H1 (cell line): ENCODE measurements at regions not wholly inside any gene's neighbourhood (a gene's known extent, or its start where the extent isn't known, plus 50 kb on each side); places are given as distances from the start of the nearest gene placed in this dataset.

Source experiments
- CTCF ChIA-PET: fragments of 300-600 bp; sonication (Branson Sonifier 250); formaldehyde crosslinking; loops from one replicate; lab custom pipeline; 2021; ENCODE audit not compliant: partially characterized antibody; lab: Charles Lee
- POLR2A ChIA-PET: fragments of 300-600 bp; sonication (Branson Sonifier 250); formaldehyde crosslinking; loops from one replicate; lab custom pipeline; 2021; ENCODE audit warnings: inconsistent platforms; ENCODE audit not compliant: partially characterized antibody; lab: Charles Lee
- DNase-seq, 2 experiments: peaks; one replicate each; pipeline versions ENCODE4 v3.0.0 to v3.0.0-alpha.2; 2010 to 2022; ENCODE audit warnings: low spot score in 2 of 2, low read depth in 1 of 2, mixed read lengths in 1 of 2
- FAIRE-seq: peaks from 2 replicates; lab custom pipeline; 2011; peaks lifted over from hg19 to GRCh38; lab: Jason Lieb, UNC
- H2AFZ ChIP-seq: 2 replicates; pipeline ENCODE4 v1.8.1; 2012; ENCODE audit warnings: low read length, inconsistent platforms
- H2AK5ac ChIP-seq: 2 replicates; pipeline ENCODE4 v1.6.1; 2013; ENCODE audit warnings: low read depth, low read length
- H2BK120ac ChIP-seq: replicated peaks from 2 replicates; pipeline ENCODE3; 2013; ENCODE audit warnings: low read depth, low read length, inconsistent platforms
- H2BK12ac ChIP-seq: 2 replicates; pipeline ENCODE4 v1.6.1; 2013; ENCODE audit warnings: low read depth, low read length
- H2BK15ac ChIP-seq: 2 replicates; pipeline ENCODE4 v1.6.1; 2013; ENCODE audit warnings: low read length
- H2BK20ac ChIP-seq: 2 replicates; pipeline ENCODE4 v1.6.1; 2013; ENCODE audit warnings: low read length
- H2BK5ac ChIP-seq: 2 replicates; pipeline ENCODE4 v1.6.1; 2013; ENCODE audit warnings: low read depth, low read length
- H3K14ac ChIP-seq: 2 replicates; pipeline ENCODE4 v1.6.1; 2013; ENCODE audit warnings: inconsistent platforms; ENCODE audit not compliant: insufficient read length
- H3K18ac ChIP-seq: 2 replicates; pipeline ENCODE4 v1.6.1; 2013; ENCODE audit warnings: low read length; ENCODE audit errors: extremely low read depth
- H3K23ac ChIP-seq: 2 replicates; pipeline ENCODE4 v1.6.1; 2013; ENCODE audit warnings: inconsistent platforms; ENCODE audit not compliant: insufficient read length
- H3K23me2 ChIP-seq: 2 replicates; pipeline ENCODE4 v1.6.1; 2013; ENCODE audit warnings: low read depth, low read length
- H3K27ac ChIP-seq: 2 replicates; pipeline ENCODE4 v1.6.1; 2011; ENCODE audit warnings: low read depth, low read length, inconsistent platforms
- H3K27me3 ChIP-seq, 4 experiments: replicated peaks in 1 of 4; 1 replicate in 1 of 4; 2 replicates in 3 of 4; pipeline versions ENCODE4 v1.6.1 to v1.8.1; 2011 to 2013; ENCODE audit warnings: low read length in 3 of 4, mild to moderate bottlenecking in 3 of 4, inconsistent platforms in 2 of 4, mixed read lengths in 2 of 4, moderate library complexity in 1 of 4; ENCODE audit not compliant: control insufficient read depth in 3 of 4, insufficient read depth in 3 of 4; ENCODE audit errors: extremely low read depth in 1 of 4
- H3K36me3 ChIP-seq, 4 experiments: 2 replicates each; pipeline versions ENCODE4 v1.6.1 to v1.8.1; 2011 to 2013; ENCODE audit warnings: mild to moderate bottlenecking in 4 of 4, low read length in 3 of 4, moderate library complexity in 2 of 4, control low read depth in 1 of 4, inconsistent platforms in 1 of 4; ENCODE audit not compliant: insufficient read depth in 4 of 4, control insufficient read depth in 2 of 4
- H3K4ac ChIP-seq: replicated peaks from 2 replicates; pipeline ENCODE3; 2013; ENCODE audit warnings: low read length, low read depth, mixed read lengths, inconsistent platforms; ENCODE audit not compliant: insufficient read length
- H3K4me1 ChIP-seq, 4 experiments: replicated peaks in 1 of 4; 1 replicate in 1 of 4; 2 replicates in 3 of 4; pipeline versions ENCODE4 v1.6.1 to v1.8.1; 2011 to 2013; ENCODE audit warnings: low read length in 3 of 4, inconsistent platforms in 2 of 4, mixed read lengths in 1 of 4; ENCODE audit not compliant: insufficient read depth in 4 of 4, control insufficient read depth in 3 of 4
- H3K4me2 ChIP-seq, 2 experiments: 2 replicates each; pipeline versions ENCODE4 v1.6.1 to v1.8.1; 2011 to 2013; ENCODE audit warnings: low read depth in 2 of 2, low read length in 2 of 2, control low read depth in 1 of 2, inconsistent platforms in 1 of 2, mild to moderate bottlenecking in 1 of 2; ENCODE audit not compliant: insufficient read depth in 1 of 2
- H3K4me3 ChIP-seq, 4 experiments: fragments of 200-600, 300-600 bp in 1 of 4; sonication (generic), shearing (Covaris generic), sonication (Bioruptor Twin) in 1 of 4; 2 replicates each; pipeline versions ENCODE4 v1.5.1 to v1.8.1; 2011 to 2016; ENCODE audit warnings: low read length in 4 of 4, low read depth in 3 of 4, control low read depth in 2 of 4, inconsistent platforms in 2 of 4, mild to moderate bottlenecking in 2 of 4, mixed read lengths in 1 of 4, moderate library complexity in 1 of 4; ENCODE audit not compliant: insufficient read depth in 2 of 4; ENCODE audit errors: extremely low read depth in 1 of 4
- H3K56ac ChIP-seq: replicated peaks from 2 replicates; pipeline ENCODE3; 2013; ENCODE audit warnings: low read depth, mild to moderate bottlenecking, mixed read lengths, low read length, inconsistent platforms; ENCODE audit not compliant: insufficient read length
- H3K79me1 ChIP-seq: 2 replicates; pipeline ENCODE4 v1.6.1; 2013; ENCODE audit warnings: low read depth, low read length, control low read depth
- H3K79me2 ChIP-seq, 2 experiments: 2 replicates each; pipeline versions ENCODE4 v1.6.1 to v1.8.1; 2012 to 2013; ENCODE audit warnings: low read length in 2 of 2, mild to moderate bottlenecking in 2 of 2, inconsistent platforms in 1 of 2; ENCODE audit not compliant: insufficient read depth in 2 of 2, control insufficient read depth in 1 of 2
- H3K9ac ChIP-seq, 4 experiments: replicated peaks in 1 of 4; 1 replicate in 1 of 4; 2 replicates in 3 of 4; pipeline versions ENCODE4 v1.6.1 to v1.8.1; 2011 to 2013; ENCODE audit warnings: low read depth in 3 of 4, low read length in 3 of 4, control low read depth in 2 of 4, mild to moderate bottlenecking in 2 of 4, moderate library complexity in 2 of 4, inconsistent platforms in 1 of 4; ENCODE audit errors: extremely low read depth in 1 of 4
- H3K9me3 ChIP-seq, 2 experiments: 2 replicates each; pipeline versions ENCODE4 v1.6.1 to v1.8.1; 2012 to 2013; ENCODE audit warnings: mild to moderate bottlenecking in 2 of 2, moderate library complexity in 2 of 2, control low read depth in 1 of 2, inconsistent platforms in 1 of 2, low read depth in 1 of 2, low read length in 1 of 2, mixed read lengths in 1 of 2; ENCODE audit not compliant: insufficient read depth in 2 of 2
- H4K20me1 ChIP-seq, 2 experiments: replicated peaks in 1 of 2; 2 replicates each; pipeline versions ENCODE3 to v1.8.1; 2011 to 2013; ENCODE audit warnings: inconsistent platforms in 2 of 2, low read length in 2 of 2, mild to moderate bottlenecking in 1 of 2; ENCODE audit not compliant: insufficient read depth in 2 of 2, control insufficient read depth in 1 of 2
- H4K5ac ChIP-seq: 2 replicates; pipeline ENCODE4 v1.6.1; 2013; ENCODE audit warnings: low read length, low read depth, mixed read lengths, inconsistent platforms; ENCODE audit not compliant: insufficient read length
- H4K8ac ChIP-seq: 2 replicates; pipeline ENCODE4 v1.8.0; 2013; ENCODE audit warnings: mild to moderate bottlenecking, moderate library complexity, low read length, inconsistent platforms; ENCODE audit not compliant: insufficient read depth; ENCODE audit errors: extremely low read depth
- H4K91ac ChIP-seq: replicated peaks from 2 replicates; pipeline ENCODE3; 2013; ENCODE audit warnings: low read length, mixed read lengths, inconsistent platforms; ENCODE audit not compliant: insufficient read length
- BRCA1 ChIP-seq: IDR thresholded peaks from 2 replicates; pipeline ENCODE4 v1.6.1; 2012; ENCODE audit warnings: low read depth, low read length, improper control_type of control experiment
- RNF2 ChIP-seq: fragments of 200-900, 300-1000 bp; sonication (generic); IDR thresholded peaks from 2 replicates; pipeline ENCODE4 v1.7.1; 2016; ENCODE audit warnings: borderline replicate concordance, low read depth, mild to moderate bottlenecking, antibody characterized with exemption, low read length; ENCODE audit not compliant: poor library complexity, severe bottlenecking; ENCODE audit errors: missing control alignments
- RXRA ChIP-seq: IDR thresholded peaks from 2 replicates; pipeline ENCODE4 v1.6.1; 2011; ENCODE audit warnings: low read depth, mild to moderate bottlenecking, low read length, moderate library complexity; ENCODE audit not compliant: insufficient read depth
- WGBS, 2 experiments: shearing (Covaris generic) in 1 of 2; methylation state at CpG; one replicate each; pipeline versions ENCODE4 v1.1.6 to v1.1.7; 2013 to 2015; ENCODE audit warnings: low lambda C conversion rate in 2 of 2, mixed read lengths in 2 of 2, inconsistent platforms in 1 of 2, low coverage in 1 of 2, missing lambda C conversion rate in 1 of 2; ENCODE audit not compliant: insufficient replicate concordance in 2 of 2, insufficient coverage in 1 of 2, insufficient read length in 1 of 2; ENCODE audit errors: extremely low coverage in 1 of 2, missing lambda C conversion rate in 1 of 2; 5-methylcytosine and 5-hydroxymethylcytosine counted together

DNA sequence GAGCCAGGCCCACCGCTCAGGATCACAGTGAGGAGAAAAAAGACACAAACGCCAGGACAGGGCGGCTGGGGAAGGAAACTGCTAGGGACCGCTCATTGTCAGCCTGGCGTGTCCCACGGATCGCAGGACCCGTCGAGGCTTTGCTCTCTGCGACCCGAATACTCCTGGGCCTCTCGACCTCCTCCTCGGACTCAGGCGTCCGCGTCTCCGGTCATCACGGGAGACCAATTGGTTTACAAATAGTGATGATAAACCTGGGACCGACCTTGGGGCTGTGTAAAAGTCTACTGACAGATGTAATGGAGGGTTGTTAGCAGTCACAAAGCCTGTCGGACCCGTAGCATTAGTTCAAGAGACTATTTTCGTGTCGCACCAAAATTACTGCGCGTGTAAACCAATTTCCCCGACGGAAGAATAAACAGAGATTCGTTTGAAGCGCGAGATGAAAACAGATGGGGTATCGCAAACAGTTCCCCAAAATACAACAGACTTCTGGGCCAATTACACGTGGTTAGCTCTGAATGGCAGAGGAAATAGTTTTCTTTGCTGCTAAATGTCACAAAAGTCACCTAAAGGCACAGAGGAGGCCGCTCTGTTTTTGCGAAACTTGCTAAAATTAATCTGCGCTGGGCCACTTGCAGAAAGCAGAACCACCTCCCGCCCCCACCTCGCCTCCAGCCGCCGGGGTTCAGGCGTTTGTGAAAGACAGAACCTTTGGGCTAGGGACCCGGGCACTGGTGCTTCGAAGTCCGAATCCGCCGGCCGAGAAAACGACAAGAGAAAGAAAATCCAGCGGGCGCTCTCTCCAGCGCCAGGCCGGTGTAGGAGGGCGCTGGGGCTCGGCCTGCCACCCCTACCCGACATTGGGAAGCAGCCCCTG lies 67.6 kb downstream of the FOXD1 start:
- Histone ChIP-seq H2BK12ac (0 out of 2 replicates have a peak overlapping the region, but pooled peaks have one; percentile 2), H2AK5ac (no peak overlapping the region), H3K79me2 (no peaks in the 10 kb centered on the region), H4K5ac (no peak overlapping the region), H3K4me2 (peak overlapping the region; percentile 18 to 67; a peak in 3 of 4 replicates), H3K9ac (no peak overlapping the region), H3K9me3 (peaks cover 0 to 10% of the 10 kb centered on the region in 2 experiments; a peak in 2 of 4 replicates), H2BK120ac (no peak overlapping the region), H3K23me2 (no peaks in the 10 kb centered on the region; the same call in 1 of the 2 replicates), H2BK5ac (no peak overlapping the region), H3K56ac (no peak overlapping the region), H4K8ac (peak overlapping the region; percentile 88), H3K27ac (no peak overlapping the region), H3K4me3 (peak overlapping the region in 1 of 4 experiments; percentile 53; a peak in 2 of 8 replicates), H2BK20ac (no peak overlapping the region), H3K27me3 (peaks cover 18 to 49% (median 40%) of the 10 kb centered on the region in 4 experiments), H3K79me1 (no peaks in the 10 kb centered on the region), H3K23ac (no peak overlapping the region), H3K4me1 (peaks cover 0 to 3% (median 0%) of the 10 kb centered on the region in 4 experiments; a peak in 3 of 7 replicates), H3K18ac (peak overlapping the region; percentile 60), H3K4ac (no peak overlapping the region), H4K91ac (no peak overlapping the region), H3K14ac (no peak overlapping the region), H3K36me3 (no peaks in the 10 kb centered on the region), H4K20me1 (no peaks in the 10 kb centered on the region), H2AFZ (no peak overlapping the region; the same call in 1 of the 2 replicates), H2BK15ac (no peak overlapping the region)
- no peak for FAIRE-seq
- WGBS, 2 experiments: 75% methylated on average over 53 of the region's 54 CpGs; no CpG with 5 or more reads in 1 of the 2 experiments
- ChIA-PET CTCF (interaction anchor here (1.1 to 1.6 kb wide), 3 partner anchors 39 to 77 kb away, joined by 3 to 4 read pairs (median 4); no protein-coding TSS in a partner anchor), POLR2A (no interaction called here)
- DNase-seq: no peak
- TF ChIP-seq RNF2 (peak; percentile 16), RXRA (no peak), BRCA1 (no peak)
